ENCODE measurements at regions not wholly inside any gene's neighbourhood (a gene's known extent, or its start where the extent isn't known, plus 50 kb on each side); places are given as distances from the start of the nearest gene placed in this dataset.

GRCh38 chr4:132592850-132593249 is 556.2 kb upstream of the PCDH10 start:
- TF ChIP-seq CTCF (IDR thresholded peaks at IDR 0.05 in 8 of 11, conservative IDR thresholded peaks at IDR 0.05 in 3 of 11) (no peak), POLR2AphosphoS5 (IDR thresholded peaks at IDR 0.05) (no peak), POLR2A (IDR thresholded peaks at IDR 0.05) (no peak)

All from spleen (tissue), 7 donors.